ENCODE measurements at regions not wholly inside any gene's neighbourhood (a gene's known extent, or its start where the extent isn't known, plus 50 kb on each side); places are given as distances from the start of the nearest gene placed in this dataset.
"Not testable (repeated sequence)": the region's sequence is repeated elsewhere in the genome, so short reads cannot be mapped to it uniquely, and the experiment has no call there.

DNA sequence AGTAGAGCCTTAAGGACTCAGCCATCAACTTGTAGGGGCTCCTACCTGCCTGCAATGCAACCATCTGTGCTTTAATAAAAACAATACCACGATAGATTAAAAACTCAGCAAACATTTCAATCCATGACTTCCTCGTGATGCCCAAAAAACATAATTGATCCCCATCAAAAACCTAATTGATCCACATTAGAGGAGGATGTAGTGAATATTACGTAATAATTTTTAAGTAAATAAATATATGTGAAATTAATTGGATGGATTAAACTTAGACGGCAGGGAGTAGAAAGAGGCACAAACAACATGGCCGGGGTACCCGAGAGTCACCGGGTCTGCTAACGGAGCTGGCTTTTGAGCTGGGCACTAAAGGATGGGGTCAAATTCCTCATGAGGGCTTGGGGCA is 87.3 kb downstream of the ARL4C start:
- DNase-seq (ENCODE audit: low read depth in 1 of 2, low spot score in 1 of 2): no peak

DNA sequence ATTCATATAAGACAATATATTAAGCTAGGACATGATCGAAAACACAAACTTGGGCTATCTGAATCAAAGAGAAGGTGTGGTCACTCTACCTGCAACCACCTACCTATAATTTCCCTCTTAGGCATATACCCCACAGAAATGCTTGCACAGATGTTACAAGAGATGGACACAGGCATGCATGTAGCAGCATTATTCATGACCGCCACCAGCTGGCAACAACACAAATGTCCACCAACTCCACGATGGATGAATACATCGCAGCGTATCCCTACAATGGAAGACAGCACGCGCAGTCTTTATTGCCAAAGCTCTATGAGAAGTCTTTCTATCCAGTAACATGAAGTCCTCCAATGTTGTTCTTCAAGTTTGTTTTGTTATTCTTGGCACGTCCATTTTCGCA is 90.8 kb downstream of the ARL4C start:
- no peak for DNase-seq (ENCODE audit: low read depth in 1 of 2, low spot score in 1 of 2)

DNA sequence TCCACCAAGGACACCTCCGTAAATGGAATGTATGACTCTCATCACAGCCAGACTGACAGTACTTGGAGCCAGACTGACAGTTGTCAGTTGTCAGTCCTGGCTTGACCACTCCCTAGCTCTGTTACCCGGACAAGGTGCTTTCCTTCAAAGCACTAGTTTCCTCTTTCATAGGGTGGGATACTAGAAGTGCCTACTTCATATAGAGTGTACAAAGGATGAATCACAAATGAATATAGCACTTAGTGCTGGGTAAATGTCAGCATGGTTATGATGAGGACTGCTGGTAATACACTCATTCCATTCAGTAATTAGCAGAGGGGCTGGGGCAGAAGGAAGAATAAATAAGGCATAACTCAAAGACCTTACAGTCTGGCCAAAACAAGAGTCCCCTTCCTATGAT is 91.4 kb downstream of the ARL4C start:
- DNase-seq (ENCODE audit: low read depth in 1 of 2, low spot score in 1 of 2): no peak

DNA sequence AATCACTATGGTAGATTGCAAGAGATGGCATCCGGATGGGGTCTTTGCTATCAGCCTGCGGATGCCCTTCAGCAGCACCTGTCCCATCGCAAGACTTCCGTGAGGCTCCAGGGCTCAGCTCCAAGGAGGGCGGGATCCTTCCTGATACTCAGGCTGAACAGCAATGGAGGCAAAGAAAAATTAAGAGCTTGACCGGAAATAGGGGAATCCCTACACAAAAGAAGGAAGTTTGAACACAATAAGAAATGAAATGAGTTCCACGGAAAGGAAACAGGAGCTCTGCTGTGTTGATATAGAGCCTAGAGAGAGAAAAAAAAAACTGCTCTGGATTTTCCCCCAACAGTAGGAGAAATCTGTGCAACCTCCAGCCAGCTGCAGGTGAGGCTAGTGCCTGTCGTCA is 91.9 kb downstream of the ARL4C start:
- DNase-seq (ENCODE audit: low read depth in 1 of 2, low spot score in 1 of 2): no peak

DNA sequence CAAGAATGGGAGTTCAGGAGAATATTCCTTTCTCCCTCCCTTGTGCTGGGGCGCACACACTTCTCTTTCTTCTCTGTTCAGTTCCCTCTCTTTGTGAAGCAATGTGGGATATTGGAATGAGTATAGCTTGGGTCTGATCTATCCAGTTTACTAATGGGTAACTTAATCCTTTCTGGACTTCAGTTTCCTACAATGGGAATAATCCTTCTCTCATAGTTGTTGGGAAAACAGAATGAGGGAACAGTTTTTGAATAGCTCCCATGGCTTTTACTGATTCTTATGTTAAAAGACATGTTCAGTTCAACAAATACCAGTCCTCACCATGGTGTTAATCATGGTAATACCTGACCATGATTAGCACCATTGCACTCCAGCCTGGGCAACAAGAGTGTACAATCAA is 93.1 kb downstream of the ARL4C start:
- DNase-seq (ENCODE audit: low read depth in 1 of 2, low spot score in 1 of 2): no peak

DNA sequence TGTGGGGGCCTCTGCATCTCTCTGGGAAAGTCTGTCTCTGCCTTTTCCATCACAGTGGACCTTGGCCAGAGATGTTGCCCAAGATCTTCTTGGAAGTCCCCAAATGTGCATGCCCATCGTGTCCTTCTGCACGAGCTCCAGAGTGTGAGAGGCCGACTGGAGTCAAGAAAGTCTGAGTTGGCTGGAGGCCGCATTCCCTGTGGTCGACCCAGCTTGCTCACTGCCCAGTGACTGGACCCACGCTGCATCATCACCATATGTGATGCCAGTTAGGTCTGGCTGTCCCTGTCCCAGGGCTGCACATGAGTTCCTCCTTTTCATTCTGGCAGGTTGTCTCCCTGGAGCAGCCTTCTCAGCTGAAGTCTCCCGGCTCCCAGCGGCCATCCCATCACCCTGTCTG is 93.8 kb downstream of the ARL4C start:
- no peak for DNase-seq (ENCODE audit: low read depth in 1 of 2, low spot score in 1 of 2)

DNA sequence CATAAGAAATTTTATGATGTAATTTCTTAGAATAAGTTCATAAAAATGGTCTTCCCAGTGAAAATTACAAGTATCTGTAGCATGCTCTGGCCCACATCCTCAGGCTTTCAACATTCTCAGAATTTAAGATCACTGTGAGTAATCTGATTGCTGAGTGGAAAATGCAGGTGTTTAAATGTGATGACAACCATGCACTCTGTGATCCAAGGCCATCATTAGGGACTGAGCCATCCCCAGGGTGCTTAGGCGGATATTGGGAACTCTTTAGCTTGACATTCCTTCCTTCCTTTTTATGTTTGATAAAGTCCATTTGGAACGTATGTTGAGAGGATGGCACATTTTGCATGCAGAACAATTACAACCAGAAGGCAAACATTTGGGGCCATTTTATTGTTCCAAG is 95.5 kb downstream of the ARL4C start:
- no peak for DNase-seq (ENCODE audit: low read depth in 1 of 2, low spot score in 1 of 2)

DNA sequence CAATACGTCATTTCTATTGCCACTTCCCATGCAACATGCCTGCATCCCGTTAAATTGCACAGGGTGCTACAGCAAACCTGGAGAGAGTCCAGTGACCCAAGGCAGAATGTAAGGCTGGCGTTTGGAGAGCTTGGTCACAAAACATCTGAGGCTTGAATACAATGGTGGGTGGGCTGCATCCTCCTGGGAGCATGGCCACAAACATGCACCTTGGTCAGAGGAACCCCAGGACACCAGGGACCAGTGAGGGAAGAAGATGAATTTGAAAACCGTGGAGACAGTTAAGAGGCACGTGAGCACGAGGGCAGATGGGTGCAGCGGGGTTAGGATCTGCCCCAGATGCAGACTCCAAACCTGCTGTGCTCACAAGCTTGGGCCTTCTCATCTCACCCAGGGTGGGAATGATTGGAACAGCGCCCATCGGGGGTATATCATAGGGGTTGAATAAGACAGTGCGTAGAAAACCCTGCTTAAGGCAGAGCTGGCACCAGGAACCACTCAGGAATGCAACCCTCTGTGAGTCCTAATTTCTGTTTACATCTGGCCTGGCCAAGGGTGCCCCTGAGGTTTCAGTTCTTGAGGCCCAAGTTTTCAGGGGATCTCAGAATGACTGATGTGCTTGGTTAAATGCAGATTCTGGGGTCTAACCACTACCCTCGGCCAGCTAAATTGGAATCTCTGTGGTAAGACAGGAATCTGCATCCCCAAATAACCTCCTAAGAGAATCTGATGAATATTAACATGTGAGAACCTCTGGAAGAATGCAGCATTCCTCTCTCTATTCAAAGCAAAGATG is 97.2 kb downstream of the ARL4C start:
- no peak for DNase-seq (ENCODE audit: low read depth in 1 of 2, low spot score in 1 of 2)

DNA sequence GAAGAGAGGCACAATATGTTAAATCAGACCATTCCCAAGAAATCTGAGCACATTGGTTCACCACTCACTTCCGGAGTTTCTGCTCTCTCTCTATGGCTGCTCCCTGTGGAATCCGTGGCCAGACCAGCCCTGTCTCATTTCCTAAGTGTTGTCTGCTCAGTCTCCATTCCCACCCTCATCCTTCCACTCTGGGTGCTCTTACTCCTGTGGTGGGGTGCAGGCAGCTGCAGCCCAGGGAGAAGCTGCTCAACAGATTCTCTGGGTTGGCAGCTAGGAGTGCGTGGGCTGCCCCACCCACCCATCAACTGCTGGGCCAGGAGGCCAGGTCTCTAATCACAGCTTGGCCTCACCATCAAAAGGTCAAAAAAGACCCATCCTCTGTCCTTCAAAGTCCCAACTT is 98.3 kb downstream of the ARL4C start:
- no peak for DNase-seq (ENCODE audit: low read depth in 1 of 2, low spot score in 1 of 2)

DNA sequence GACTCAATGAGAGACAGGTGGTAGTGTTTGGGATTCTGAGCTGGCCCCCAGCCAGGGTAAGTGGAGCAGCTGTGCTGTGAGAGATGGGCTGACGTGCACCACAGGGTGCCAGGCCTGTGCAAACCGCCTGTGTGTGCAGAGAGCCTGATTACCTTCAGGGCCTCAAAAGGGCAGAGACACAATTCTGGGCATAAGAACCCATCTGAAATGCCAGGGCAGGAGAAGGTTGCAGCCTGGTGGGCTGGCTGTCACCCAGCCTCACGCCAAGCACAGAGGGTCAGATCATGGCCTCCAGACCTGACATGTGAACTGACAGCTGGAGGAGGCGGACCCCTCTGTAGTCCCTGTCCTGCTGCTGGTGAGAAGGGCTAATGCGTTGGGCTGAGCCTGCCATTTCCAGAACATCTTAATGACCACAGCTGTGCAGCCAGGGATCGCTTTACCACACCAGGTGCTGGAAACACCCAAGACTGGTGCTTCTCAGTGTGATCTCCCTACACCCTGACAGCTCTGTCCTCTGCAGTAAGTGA is 100.9 kb downstream of the ARL4C start:
- no peak for DNase-seq (ENCODE audit: low read depth in 1 of 2, low spot score in 1 of 2)

DNA sequence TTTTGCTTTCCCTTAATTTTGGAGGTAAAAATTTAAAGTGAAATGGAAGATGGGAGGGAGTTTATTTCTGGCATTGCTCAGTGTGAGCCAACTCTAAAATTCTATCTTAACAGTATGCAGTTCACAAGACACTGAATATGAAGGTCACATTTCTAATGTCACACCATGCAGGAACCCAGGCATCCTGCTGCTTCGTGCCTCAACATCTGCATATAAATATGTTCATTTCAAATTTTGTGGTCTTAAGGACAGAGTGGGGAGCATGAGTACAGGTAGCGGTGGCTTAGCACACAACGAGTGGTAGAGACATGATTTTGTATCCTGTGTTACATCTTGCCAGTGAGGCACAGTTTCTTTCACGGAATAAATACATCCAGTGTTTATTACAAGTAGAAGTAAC is 102.4 kb downstream of the ARL4C start:
- no peak for DNase-seq (ENCODE audit: low read depth in 1 of 2, low spot score in 1 of 2)

DNA sequence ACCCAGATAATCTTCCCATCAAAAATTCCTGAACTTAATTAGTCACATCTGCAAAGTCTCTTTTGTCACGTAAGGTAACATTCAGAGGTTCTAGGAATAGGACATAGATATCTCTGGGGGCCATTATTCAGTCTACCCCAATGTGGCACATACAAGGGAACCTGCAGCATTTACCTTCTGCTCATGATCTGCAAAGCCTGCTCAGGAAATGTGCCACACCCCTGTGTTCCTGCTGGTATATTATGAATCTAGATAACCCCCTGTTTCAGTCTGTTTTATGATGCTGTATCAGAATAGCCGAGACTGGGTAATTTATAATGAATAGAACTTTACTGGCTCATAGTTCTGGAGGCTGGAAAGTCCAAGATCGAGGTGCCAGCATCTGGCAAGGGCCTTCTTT is 103.5 kb downstream of the ARL4C start:
- DNase-seq (ENCODE audit: low read depth in 1 of 2, low spot score in 1 of 2): no peak

DNA sequence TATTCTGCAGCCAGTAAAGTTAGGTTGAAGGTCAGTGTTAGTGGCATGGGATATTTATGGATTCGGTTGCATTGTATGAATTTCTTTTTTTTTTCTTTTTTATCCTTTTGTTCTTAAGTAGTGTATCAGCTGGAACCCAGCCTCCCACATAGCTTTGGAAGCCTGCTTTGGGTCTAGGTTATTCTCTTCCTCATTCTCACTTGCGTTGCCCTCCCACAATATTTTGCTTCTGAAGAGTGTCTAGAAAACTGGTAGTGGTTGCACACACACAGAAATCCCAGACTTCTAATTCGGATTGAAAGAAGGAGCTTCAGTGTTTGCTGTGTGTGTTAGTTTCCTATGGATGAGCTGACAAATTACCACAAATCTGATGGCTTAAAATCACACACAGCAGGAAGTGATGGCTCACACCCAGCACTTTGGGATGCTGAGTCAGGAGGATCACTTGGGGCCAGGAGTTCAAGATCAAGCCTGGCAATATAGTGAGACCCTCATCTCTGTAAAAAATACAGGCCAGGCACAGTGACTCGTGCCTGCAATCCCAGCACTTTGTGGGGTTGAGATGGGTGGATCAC is 104.8 kb downstream of the ARL4C start:
- DNase-seq (ENCODE audit: low read depth in 1 of 2, low spot score in 1 of 2): no peak

DNA sequence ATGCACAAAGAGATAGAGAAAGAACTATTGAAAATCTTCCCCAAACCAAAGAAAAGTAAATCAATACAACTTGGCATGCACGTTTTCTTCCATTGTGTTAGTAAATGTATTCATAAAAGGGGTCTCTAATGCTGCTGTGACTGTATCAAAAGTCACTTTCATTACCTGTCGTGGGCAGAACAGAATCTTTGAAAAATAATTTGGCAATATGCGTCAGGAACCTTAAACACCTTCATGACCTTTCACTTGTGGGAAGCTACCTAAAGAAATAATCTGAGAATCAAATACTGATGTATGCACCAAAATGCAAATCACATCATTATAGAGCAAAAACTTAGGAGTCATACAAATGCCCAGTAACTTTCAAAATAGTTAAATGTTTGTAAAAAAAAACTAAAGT is 105.3 kb downstream of the ARL4C start:
- DNase-seq (ENCODE audit: low read depth in 1 of 2, low spot score in 1 of 2): no peak

DNA sequence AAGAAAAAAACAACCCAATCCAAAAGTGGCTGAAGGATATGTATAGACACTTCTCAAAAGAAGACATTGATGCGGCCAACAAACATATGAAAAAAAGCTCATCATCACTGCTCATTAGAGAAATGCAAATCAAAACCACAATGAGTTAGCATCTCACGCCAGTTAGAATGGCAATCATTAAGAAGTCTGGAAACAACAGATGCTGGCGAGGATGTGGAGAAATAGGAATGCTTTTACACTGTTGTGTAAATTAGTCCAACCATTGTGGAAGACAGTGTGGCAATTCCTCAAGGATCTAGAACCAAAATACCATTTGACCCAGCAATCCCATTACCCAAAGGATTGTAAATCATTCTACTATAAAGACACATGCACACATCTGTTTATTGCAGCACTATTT is 107.2 kb downstream of the ARL4C start:
- not testable (repeated sequence) for DNase-seq (ENCODE audit: low read depth in 1 of 2, low spot score in 1 of 2)

DNA sequence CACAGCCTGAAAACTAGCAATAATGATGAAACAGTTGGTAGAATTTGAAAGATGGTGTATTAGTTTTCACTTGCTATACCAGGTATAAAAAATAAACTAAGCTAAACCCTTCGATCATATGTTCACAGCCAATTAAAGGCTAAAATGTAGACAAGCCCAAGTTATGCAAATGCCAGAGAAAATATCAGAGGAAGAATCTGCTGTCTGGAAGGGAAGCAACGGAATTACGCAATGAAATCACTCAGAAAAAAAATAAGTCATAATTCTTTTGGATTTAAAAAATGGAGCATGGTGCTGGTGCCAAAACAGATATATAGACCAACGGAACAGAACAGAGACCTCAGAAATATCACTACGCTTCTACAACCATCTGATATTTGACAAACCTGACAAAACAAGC is 108.3 kb downstream of the ARL4C start:
- DNase-seq (ENCODE audit: low read depth in 1 of 2, low spot score in 1 of 2): no peak

DNA sequence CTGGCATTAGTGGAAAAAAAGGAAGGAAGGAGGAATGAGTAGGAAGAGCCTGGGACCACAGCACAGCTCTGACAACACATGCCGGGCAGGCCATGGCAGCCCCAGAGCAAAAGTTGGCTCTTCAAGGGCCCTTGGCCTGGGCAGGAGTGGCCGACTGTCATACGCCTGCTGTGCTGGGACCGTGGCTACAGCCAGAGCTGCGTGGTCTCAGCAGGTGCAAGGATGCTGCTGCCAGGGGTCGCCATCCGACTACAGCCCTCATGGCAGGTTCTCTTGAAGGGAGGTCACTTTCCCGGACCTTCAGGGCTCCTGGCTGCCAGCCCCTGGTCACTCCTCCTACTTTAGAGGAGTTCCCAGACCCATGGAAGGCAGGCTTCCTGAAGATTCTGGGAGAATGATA is 109.9 kb downstream of the ARL4C start:
- no peak for DNase-seq (ENCODE audit: low read depth in 1 of 2, low spot score in 1 of 2)

DNA sequence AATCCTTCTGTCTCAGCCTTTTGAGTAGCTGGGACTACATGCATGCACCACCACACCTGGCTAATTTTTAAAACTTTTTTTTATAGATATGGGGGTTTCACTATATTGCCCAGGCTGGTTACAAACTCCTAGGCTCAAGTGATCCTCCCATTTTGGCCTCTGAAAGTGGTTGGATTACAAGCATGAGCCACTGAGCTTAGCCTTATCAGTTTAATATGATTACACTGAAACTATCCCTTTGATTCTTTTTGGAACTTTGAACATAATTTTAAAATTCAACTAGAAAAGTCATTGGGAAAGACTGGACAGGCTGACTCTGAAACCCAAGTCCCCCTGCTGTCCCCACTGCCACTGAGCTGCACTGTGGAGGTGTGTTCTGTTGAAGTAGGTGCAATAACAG is 114.8 kb downstream of the ARL4C start:
- DNase-seq (ENCODE audit: low read depth in 1 of 2, low spot score in 1 of 2): no peak

DNA sequence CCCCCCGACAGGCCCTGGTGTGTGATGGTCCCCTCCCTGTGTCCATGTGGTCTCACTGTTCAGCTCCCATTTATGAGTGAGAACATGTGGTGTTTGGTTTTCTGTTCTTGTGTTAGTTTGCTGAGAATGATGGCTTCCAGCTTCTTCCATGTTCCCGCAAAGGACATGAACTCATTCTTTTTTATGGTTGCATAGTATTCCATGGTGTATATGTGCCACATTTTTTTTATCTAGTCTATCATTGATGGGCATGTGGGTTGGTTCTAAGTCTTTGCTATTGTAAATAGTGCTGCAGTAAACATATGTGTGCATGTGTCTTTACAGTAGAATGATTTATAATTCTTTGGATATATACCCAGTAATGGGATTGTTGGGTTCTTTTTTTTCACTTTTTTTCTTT is 117.9 kb downstream of the ARL4C start:
- DNase-seq (ENCODE audit: low read depth in 1 of 2, low spot score in 1 of 2): not testable (repeated sequence)

DNA sequence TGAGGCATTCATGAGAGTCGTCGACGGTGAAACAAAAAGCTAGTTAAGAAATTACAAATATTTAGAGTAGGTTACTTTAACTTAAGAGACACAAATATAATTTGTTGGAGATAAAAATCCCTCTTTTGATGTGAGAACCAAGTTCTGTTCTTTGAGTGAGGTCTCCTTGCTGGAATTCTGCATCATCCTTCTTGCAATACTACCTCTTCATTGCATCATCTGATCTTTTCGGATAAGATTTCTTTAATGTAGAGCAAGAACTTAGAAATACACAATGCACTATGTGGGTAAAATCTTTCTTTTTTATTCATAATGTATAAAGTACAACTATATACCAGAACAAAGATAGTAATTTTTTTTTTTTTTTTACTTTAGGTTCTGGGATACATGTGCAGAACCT is 118.4 kb downstream of the ARL4C start:
- no peak for DNase-seq (ENCODE audit: low read depth in 1 of 2, low spot score in 1 of 2)

DNA sequence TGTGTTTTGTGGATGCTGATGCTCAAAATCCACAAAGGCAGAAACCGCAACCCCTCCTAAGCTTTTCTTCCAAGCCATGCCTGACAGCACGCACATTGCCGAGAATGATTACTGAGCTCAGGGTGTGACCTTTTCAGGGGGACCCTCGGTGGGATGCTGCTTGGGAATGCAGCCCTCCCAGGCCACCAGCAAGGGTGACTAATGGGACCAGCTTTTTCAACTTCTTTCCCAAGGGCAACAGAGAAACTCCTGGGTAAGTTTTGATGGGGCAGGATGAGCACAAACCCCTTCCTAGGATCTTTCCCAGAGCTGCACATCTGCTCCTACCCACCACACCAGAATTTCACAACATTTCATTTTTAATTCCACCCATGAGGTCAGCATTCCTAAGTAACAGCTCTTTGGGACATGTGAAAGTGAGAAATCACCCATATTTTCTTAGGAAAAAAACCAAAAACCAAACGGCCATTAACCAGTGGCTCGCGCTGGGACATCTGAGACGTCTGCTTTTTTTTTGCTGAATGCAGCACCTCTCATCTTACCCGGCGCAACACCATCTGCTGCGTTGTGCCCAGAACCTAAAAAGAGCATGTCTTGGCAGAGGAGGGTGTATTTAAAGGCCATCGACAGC is 119.0 kb downstream of the ARL4C start:
- DNase-seq (ENCODE audit: low read depth in 1 of 2, low spot score in 1 of 2): no peak

DNA sequence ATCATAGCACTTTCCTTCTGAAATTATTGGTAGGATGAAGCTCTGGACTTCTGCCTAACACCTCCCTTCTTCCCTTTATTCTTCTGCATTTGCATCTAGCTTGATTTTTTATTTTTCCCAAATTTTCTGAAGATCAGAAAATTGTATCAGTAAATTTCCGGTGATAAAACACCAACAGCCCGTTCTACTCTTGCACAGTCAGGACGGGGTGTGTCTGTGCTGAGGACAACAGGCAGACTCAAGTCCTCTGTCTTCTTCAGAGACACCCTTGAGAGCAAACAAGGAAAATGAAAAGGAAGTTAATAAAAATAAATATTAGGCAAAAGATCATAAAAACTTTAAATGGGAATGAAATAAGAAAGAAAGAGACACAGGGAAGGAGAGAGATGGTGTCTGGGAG is 120.7 kb downstream of the ARL4C start:
- no peak for DNase-seq (ENCODE audit: low read depth in 1 of 2, low spot score in 1 of 2)

Measured in activated CD4-positive, alpha-beta T cell treated with anti-CD3 and anti-CD28 coated beads, Interleukin-2, amount 50 U/mL, for 24 hours (primary cell).